ENCODE measurements at regions not wholly inside any gene's neighbourhood (a gene's known extent, or its start where the extent isn't known, plus 50 kb on each side); places are given as distances from the start of the nearest gene placed in this dataset.

DNA sequence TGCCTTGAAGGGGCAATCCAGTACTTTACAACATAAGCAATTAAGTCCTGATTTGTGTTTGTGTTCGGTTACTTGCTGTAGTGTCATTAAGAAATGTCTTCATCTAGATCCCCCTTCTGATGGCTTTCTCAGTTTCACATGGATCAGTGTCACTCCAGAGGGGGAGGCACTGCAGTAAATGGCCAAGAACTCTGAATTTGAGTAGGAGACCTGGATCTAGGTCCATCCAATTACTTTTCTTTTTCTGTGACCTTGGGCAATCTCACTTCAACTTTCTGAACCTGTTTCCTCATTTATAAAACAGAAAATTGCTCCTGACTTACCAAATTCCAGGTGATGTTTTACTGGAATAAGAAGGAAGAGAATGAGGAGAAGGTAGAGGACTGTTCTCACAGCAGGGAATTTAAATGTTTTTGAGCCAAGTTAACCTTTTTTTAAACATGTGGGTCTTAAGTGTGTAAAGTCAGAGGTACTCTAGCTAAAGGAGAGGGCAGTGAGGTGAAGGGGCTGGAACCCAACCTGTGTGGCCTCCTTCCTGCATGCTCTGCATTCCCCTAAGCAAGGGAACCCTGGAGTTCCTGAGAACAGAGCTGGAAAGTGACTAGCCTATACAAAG is 285.5 kb downstream of the HACE1 start:
- no peak overlapping the region for H3K4me3 ChIP-seq (ENCODE audit: low read depth, low read length)
- H3K36me3 ChIP-seq (ENCODE audit: control insufficient read depth, insufficient read depth, low read length): no peaks in the 10 kb centered on the region
- peaks cover 7% of the 10 kb centered on the region; the same call in 1 of the 2 replicates for H3K4me1 ChIP-seq (ENCODE audit: control insufficient read depth, insufficient read depth, low read length)
- H3K27ac ChIP-seq (ENCODE audit: low read depth, low read length): no peak overlapping the region
- H3K9ac ChIP-seq (ENCODE audit: low read length): no peak overlapping the region
- H3K9me3 ChIP-seq (ENCODE audit: control insufficient read depth, insufficient read depth, low read depth, low read length): no peaks in the 10 kb centered on the region
- H3K27me3 ChIP-seq (ENCODE audit: control insufficient read depth, insufficient read depth, low read length): no peaks in the 10 kb centered on the region

DNA sequence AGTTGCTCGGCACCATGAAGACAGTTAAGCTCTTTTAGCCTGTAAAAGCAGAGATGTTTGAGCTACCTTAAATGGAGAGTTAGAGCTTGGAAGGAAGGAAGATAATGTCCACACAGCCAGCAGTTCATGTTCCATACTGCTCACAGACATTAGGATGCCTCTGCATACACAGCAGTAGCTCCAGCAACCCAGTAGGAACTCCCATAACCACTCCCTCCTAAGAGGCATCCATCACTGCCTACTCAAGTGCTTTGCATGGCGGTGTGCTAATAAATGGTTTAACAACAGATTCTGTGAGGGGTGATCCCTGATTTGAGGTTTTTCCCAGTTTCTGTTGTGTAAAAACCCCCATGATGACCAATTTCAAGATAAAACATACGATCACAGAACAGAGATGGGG is 286.4 kb downstream of the HACE1 start:
- H3K4me1 ChIP-seq (ENCODE audit: control insufficient read depth, insufficient read depth, low read length): peaks cover 7% of the 10 kb centered on the region; the same call in 1 of the 2 replicates
- no peak overlapping the region for H3K9ac ChIP-seq (ENCODE audit: low read length)
- no peaks in the 10 kb centered on the region for H3K36me3 ChIP-seq (ENCODE audit: control insufficient read depth, insufficient read depth, low read length)
- H3K9me3 ChIP-seq (ENCODE audit: control insufficient read depth, insufficient read depth, low read depth, low read length): no peaks in the 10 kb centered on the region
- no peak overlapping the region for H3K27ac ChIP-seq (ENCODE audit: low read depth, low read length)
- H3K27me3 ChIP-seq (ENCODE audit: control insufficient read depth, insufficient read depth, low read length): no peaks in the 10 kb centered on the region
- no peak overlapping the region for H3K4me3 ChIP-seq (ENCODE audit: low read depth, low read length)

DNA sequence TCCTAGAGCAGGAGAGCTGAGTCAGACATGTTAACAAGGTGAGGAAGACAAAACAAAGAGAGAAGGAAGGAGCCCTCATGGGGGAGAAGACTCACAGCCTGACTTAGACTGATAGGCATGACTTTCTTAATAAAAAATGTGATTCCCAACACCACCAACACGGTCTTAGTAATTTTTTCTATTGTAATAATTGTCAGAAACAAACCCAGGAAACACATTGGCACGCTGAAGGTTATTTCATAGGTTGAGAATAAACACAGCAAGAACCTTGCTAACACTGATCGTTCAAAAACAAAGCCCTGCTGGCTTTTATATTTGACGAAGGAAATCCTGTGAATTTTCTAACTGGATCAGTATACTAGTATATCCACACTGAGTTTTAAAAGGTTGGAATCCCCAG is 286.8 kb downstream of the HACE1 start:
- H3K4me3 ChIP-seq (ENCODE audit: low read depth, low read length): no peak overlapping the region
- H3K4me1 ChIP-seq (ENCODE audit: control insufficient read depth, insufficient read depth, low read length): peaks cover 7% of the 10 kb centered on the region; the same call in 1 of the 2 replicates
- no peaks in the 10 kb centered on the region for H3K36me3 ChIP-seq (ENCODE audit: control insufficient read depth, insufficient read depth, low read length)
- no peaks in the 10 kb centered on the region for H3K27me3 ChIP-seq (ENCODE audit: control insufficient read depth, insufficient read depth, low read length)
- no peaks in the 10 kb centered on the region for H3K9me3 ChIP-seq (ENCODE audit: control insufficient read depth, insufficient read depth, low read depth, low read length)
- no peak overlapping the region for H3K9ac ChIP-seq (ENCODE audit: low read length)
- no peak overlapping the region for H3K27ac ChIP-seq (ENCODE audit: low read depth, low read length)

DNA sequence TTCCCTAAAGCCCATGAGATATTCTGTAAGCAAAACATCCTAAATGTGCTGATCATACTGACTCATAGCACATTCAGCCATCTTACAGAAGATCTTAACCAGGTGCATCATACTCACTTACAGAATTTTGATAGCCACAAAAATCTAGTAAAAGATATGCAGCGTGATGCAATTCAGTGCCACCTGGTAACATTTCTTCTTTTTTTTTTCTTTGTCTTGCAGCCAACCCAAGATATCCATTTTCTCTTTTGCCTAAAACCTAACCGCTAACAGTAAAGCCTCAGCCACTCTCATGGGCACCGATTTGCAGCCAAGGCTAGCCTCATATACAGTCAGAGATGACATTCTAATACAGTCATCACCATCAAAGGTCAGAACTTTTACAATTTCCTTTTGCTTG is 293.3 kb downstream of the HACE1 start:
- Histone ChIP-seq H3K27me3 (ENCODE audit: control insufficient read depth, insufficient read depth, low read length) (no peaks in the 10 kb centered on the region), H3K27ac (ENCODE audit: low read depth, low read length) (no peak overlapping the region)

DNA sequence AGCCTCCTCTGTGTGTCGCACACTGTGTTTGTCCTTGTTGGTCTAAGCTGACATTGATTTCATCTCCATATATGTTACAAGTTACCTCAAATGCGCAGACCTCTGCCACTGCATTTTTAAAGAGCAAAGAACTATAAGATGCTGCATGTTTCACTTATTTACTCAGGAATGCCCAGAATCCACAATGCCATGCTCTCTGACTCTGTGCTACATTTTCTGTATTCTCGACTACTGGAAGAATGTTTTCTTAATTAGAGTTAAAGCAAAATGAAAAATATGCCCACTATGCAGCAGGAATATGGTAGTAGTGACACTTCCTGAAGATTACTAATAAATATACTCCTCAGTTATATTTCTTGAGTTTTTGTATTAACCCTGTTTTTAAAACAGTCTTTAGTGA is 296.4 kb downstream of the HACE1 start:
- H3K36me3 ChIP-seq (ENCODE audit: control insufficient read depth, insufficient read depth, low read length): no peaks in the 10 kb centered on the region
- H3K27ac ChIP-seq (ENCODE audit: low read depth, low read length): no peak overlapping the region
- H3K9me3 ChIP-seq (ENCODE audit: control insufficient read depth, insufficient read depth, low read depth, low read length): no peaks in the 10 kb centered on the region
- H3K27me3 ChIP-seq (ENCODE audit: control insufficient read depth, insufficient read depth, low read length): no peaks in the 10 kb centered on the region
- no peaks in the 10 kb centered on the region for H3K4me1 ChIP-seq (ENCODE audit: control insufficient read depth, insufficient read depth, low read length)
- no peak overlapping the region for H3K4me3 ChIP-seq (ENCODE audit: low read depth, low read length)
- no peak overlapping the region for H3K9ac ChIP-seq (ENCODE audit: low read length)

More for the DNA sequence above, 293.3 kb downstream of the HACE1 start:
- H3K4me3 ChIP-seq (ENCODE audit: low read depth, low read length): no peak overlapping the region
- no peaks in the 10 kb centered on the region for H3K36me3 ChIP-seq (ENCODE audit: control insufficient read depth, insufficient read depth, low read length)
- no peak overlapping the region for H3K9ac ChIP-seq (ENCODE audit: low read length)
- no peaks in the 10 kb centered on the region for H3K4me1 ChIP-seq (ENCODE audit: control insufficient read depth, insufficient read depth, low read length)
- no peaks in the 10 kb centered on the region for H3K9me3 ChIP-seq (ENCODE audit: control insufficient read depth, insufficient read depth, low read depth, low read length)

DNA sequence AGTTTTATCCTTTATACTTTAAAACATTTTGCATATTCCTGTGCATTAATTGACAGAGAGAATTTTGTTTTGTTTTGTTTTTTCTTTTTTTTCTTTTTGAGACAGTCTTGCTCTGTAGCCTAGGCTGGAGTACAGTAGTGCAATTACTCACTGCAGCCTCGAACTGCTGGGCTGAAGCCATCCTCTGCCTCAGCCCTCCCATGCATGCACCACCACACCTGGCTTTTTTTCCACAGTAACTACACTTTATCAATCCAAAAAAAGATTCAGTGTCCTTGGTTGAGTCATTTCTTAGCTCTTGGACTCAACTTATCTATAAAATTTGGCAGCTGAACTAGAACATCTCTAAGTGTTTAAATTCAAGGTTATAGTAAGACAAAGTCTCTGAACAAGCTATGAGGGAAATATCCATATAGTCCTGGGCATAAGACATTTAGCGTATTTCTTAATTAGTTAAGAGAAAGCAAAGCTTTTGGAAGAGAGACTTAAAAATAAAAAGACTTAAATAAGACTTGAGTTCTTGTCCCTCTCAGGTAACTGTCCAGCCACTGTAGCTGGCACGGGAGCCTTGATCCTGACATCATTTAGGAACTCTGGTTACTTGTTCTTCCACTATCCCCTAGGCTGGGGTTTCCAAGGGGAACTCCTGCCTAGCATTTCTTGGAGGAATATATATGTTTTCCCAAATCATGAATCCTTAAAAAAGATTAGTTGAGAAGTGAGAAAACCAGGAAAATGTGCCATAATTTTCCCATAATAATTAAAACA is 300.1 kb downstream of the HACE1 start:
- Histone ChIP-seq H3K9me3 (ENCODE audit: control insufficient read depth, insufficient read depth, low read depth, low read length) (no peaks in the 10 kb centered on the region), H3K27me3 (ENCODE audit: control insufficient read depth, insufficient read depth, low read length) (no peaks in the 10 kb centered on the region), H3K4me3 (ENCODE audit: low read depth, low read length) (no peak overlapping the region), H3K9ac (ENCODE audit: low read length) (no peak overlapping the region), H3K27ac (ENCODE audit: low read depth, low read length) (no peak overlapping the region), H3K4me1 (ENCODE audit: control insufficient read depth, insufficient read depth, low read length) (no peaks in the 10 kb centered on the region), H3K36me3 (ENCODE audit: control insufficient read depth, insufficient read depth, low read length) (no peaks in the 10 kb centered on the region)

DNA sequence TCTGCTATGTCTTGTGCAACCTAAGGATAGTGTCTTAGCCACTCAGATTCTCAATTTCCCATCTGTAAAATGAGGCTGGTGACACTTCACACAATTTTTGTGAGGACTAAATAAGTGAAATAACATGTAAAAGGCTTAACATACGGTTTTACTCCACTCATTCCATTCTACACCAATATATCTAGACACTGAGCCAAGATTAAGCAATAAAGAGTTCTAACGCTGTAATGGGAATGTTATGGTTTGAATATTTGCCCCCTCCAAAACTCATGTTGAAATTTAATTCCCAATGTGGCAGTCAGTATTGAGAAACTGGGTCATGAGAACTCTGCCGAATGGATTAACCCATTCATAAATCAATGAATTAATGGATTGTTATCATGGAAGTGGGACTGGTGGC is 301.0 kb downstream of the HACE1 start:
- Histone ChIP-seq H3K4me1 (ENCODE audit: control insufficient read depth, insufficient read depth, low read length) (no peaks in the 10 kb centered on the region), H3K9ac (ENCODE audit: low read length) (no peak overlapping the region), H3K4me3 (ENCODE audit: low read depth, low read length) (no peak overlapping the region), H3K27me3 (ENCODE audit: control insufficient read depth, insufficient read depth, low read length) (no peaks in the 10 kb centered on the region), H3K9me3 (ENCODE audit: control insufficient read depth, insufficient read depth, low read depth, low read length) (no peaks in the 10 kb centered on the region), H3K27ac (ENCODE audit: low read depth, low read length) (no peak overlapping the region), H3K36me3 (ENCODE audit: control insufficient read depth, insufficient read depth, low read length) (no peaks in the 10 kb centered on the region)

DNA sequence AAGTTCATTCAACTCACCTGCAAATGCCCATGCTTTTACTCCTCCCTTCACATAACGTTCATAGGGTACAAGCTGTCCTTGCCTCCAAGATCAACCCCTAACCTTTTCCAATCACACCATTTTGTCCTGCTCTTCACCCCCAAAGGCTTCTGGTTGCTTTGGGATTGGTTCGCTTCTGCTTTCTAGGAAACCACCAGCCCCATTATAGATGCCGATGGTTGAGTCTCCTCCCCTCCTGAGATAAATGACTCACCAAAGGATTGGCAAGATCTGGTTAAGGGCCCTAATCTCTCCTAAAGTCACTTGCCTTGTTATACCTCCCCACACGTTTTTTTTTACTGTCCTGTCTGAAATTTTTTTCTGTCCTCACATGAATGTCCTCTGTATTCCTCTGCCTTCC is 311.4 kb downstream of the HACE1 start:
- no peak overlapping the region for H3K9ac ChIP-seq (ENCODE audit: low read length)
- no peaks in the 10 kb centered on the region for H3K4me1 ChIP-seq (ENCODE audit: control insufficient read depth, insufficient read depth, low read length)
- H3K36me3 ChIP-seq (ENCODE audit: control insufficient read depth, insufficient read depth, low read length): no peaks in the 10 kb centered on the region
- H3K27me3 ChIP-seq (ENCODE audit: control insufficient read depth, insufficient read depth, low read length): no peaks in the 10 kb centered on the region
- H3K9me3 ChIP-seq (ENCODE audit: control insufficient read depth, insufficient read depth, low read depth, low read length): no peaks in the 10 kb centered on the region
- no peak overlapping the region for H3K27ac ChIP-seq (ENCODE audit: low read depth, low read length)
- no peak overlapping the region for H3K4me3 ChIP-seq (ENCODE audit: low read depth, low read length)

DNA sequence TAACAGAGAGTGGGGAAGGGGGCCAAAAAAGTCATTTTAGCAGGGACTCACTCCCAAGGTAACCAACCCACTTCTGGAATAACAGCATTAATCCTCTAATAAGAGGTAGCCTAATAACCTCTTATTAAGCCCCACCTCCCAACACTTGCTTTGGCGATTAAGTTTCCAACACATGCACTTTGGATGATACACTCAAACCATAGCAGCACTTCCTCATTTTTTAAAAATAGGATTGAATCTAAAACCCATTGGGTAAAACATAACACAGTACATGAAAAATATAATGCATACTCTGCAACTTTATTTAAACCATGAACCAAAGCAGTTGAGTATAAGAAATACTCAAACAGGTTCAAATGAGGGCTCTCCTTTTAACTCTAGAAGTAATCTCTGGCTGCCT is 318.3 kb downstream of the HACE1 start:
- H3K4me3 ChIP-seq (ENCODE audit: low read depth, low read length): no peak overlapping the region
- H3K36me3 ChIP-seq (ENCODE audit: control insufficient read depth, insufficient read depth, low read length): no peaks in the 10 kb centered on the region
- H3K4me1 ChIP-seq (ENCODE audit: control insufficient read depth, insufficient read depth, low read length): no peaks in the 10 kb centered on the region
- H3K9me3 ChIP-seq (ENCODE audit: control insufficient read depth, insufficient read depth, low read depth, low read length): no peaks in the 10 kb centered on the region
- H3K27ac ChIP-seq (ENCODE audit: low read depth, low read length): no peak overlapping the region
- H3K27me3 ChIP-seq (ENCODE audit: control insufficient read depth, insufficient read depth, low read length): no peaks in the 10 kb centered on the region
- no peak overlapping the region for H3K9ac ChIP-seq (ENCODE audit: low read length)

DNA sequence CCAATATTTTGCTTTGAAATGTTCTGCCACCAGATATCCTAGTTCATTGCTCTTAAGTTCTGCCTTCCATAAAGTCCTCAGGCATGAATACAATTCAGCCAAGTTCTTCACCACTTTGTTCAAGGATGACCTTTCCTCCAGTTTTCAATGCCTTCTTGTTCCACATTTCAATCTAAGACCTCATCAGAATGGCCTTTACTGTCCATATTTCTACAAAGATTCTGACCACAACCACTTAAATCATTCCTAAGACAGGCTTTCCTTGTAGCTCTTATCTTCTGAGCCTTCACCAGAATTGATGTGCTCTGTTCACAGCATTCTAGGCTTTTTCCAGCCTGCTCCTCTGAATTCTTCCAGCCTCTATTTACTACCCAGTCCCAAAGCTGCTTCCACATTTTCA is 319.0 kb downstream of the HACE1 start:
- Histone ChIP-seq H3K27ac (ENCODE audit: low read depth, low read length) (no peak overlapping the region), H3K4me3 (ENCODE audit: low read depth, low read length) (no peak overlapping the region), H3K9me3 (ENCODE audit: control insufficient read depth, insufficient read depth, low read depth, low read length) (no peaks in the 10 kb centered on the region), H3K27me3 (ENCODE audit: control insufficient read depth, insufficient read depth, low read length) (no peaks in the 10 kb centered on the region), H3K36me3 (ENCODE audit: control insufficient read depth, insufficient read depth, low read length) (no peaks in the 10 kb centered on the region), H3K9ac (ENCODE audit: low read length) (no peak overlapping the region), H3K4me1 (ENCODE audit: control insufficient read depth, insufficient read depth, low read length) (no peaks in the 10 kb centered on the region)

DNA sequence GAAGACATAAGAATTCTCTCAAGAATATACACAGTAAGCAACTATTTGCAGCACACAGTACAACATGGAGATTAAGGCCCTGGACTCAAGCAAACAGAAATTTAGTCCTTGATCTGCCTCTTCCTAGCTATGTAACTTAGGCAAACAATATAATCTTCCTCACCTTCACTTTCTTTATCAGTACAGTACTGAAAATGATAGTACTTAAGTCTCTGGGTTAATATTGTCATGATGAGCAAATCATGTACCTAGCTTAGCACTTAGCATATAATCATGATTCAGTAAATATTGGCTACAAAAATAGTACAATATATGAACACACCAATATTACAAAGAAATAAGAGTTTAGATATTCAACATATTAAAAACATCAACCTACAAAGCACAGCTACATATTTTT is 320.5 kb downstream of the HACE1 start:
- no peaks in the 10 kb centered on the region for H3K9me3 ChIP-seq (ENCODE audit: control insufficient read depth, insufficient read depth, low read depth, low read length)
- no peak overlapping the region for H3K4me3 ChIP-seq (ENCODE audit: low read depth, low read length)
- H3K4me1 ChIP-seq (ENCODE audit: control insufficient read depth, insufficient read depth, low read length): no peaks in the 10 kb centered on the region
- H3K36me3 ChIP-seq (ENCODE audit: control insufficient read depth, insufficient read depth, low read length): no peaks in the 10 kb centered on the region
- H3K27ac ChIP-seq (ENCODE audit: low read depth, low read length): no peak overlapping the region
- H3K9ac ChIP-seq (ENCODE audit: low read length): no peak overlapping the region
- no peaks in the 10 kb centered on the region for H3K27me3 ChIP-seq (ENCODE audit: control insufficient read depth, insufficient read depth, low read length)

All from HUES6 (cell line).